ENCODE measurements at regions not wholly inside any gene's neighbourhood (a gene's known extent, or its start where the extent isn't known, plus 50 kb on each side); places are given as distances from the start of the nearest gene placed in this dataset.

- no peak for DNase-seq (ENCODE audit: low read depth in 2 of 2)
Observed at GRCh38 chr3:103614719-103615118, 1179.9 kb downstream of the ZPLD1 start.

GRCh38 chr3:103617961-103618360 is 1183.1 kb downstream of the ZPLD1 start:
- DNase-seq (ENCODE audit: low read depth in 2 of 2) = no peak

GRCh38 chr3:103624271-103624670 is 1189.5 kb downstream of the ZPLD1 start:
- no peak for DNase-seq (ENCODE audit: low read depth in 2 of 2)

- DNase-seq (ENCODE audit: low read depth in 2 of 2) = no peak
Observed at GRCh38 chr3:103629391-103629790, 1194.6 kb downstream of the ZPLD1 start.

GRCh38 chr3:103644450-103644849 is 1209.6 kb downstream of the ZPLD1 start:
- DNase-seq (ENCODE audit: low read depth in 2 of 2) = no peak

GRCh38 chr3:103653996-103654395 is 1219.2 kb downstream of the ZPLD1 start:
- no peak for DNase-seq (ENCODE audit: low read depth in 2 of 2)

- no peak for DNase-seq (ENCODE audit: low read depth in 2 of 2)
Observed at GRCh38 chr3:103657756-103658155, 1222.9 kb downstream of the ZPLD1 start.

GRCh38 chr3:103660810-103661209 is 1226.0 kb downstream of the ZPLD1 start:
- no peak for DNase-seq (ENCODE audit: low read depth in 2 of 2)

GRCh38 chr3:103662591-103662990 is 1227.8 kb downstream of the ZPLD1 start:
- no peak for DNase-seq (ENCODE audit: low read depth in 2 of 2)

- no peak for DNase-seq (ENCODE audit: low read depth in 2 of 2)
Observed at GRCh38 chr3:103672346-103672745, 1237.5 kb downstream of the ZPLD1 start.

- no peak for DNase-seq (ENCODE audit: low read depth in 2 of 2)
Observed at GRCh38 chr3:103684904-103685303, 1250.1 kb downstream of the ZPLD1 start.

GRCh38 chr3:103685939-103686338 is 1251.1 kb downstream of the ZPLD1 start:
- DNase-seq (ENCODE audit: low read depth in 2 of 2) = no peak

GRCh38 chr3:103690536-103690935 is 1255.7 kb downstream of the ZPLD1 start:
- no peak for DNase-seq (ENCODE audit: low read depth in 2 of 2)

GRCh38 chr3:103693831-103694230 is 1259.0 kb downstream of the ZPLD1 start:
- no peak for DNase-seq (ENCODE audit: low read depth in 2 of 2)

GRCh38 chr3:103698646-103699045 is 1263.8 kb downstream of the ZPLD1 start:
- DNase-seq (ENCODE audit: low read depth in 2 of 2) = no peak

GRCh38 chr3:103699228-103699627 is 1264.4 kb downstream of the ZPLD1 start:
- DNase-seq (ENCODE audit: low read depth in 2 of 2) = no peak

- DNase-seq (ENCODE audit: low read depth in 2 of 2) = no peak
Observed at GRCh38 chr3:103705641-103706040, 1270.8 kb downstream of the ZPLD1 start.

- DNase-seq (ENCODE audit: low read depth in 2 of 2) = no peak
Observed at GRCh38 chr3:103706671-103707070, 1271.9 kb downstream of the ZPLD1 start.

- DNase-seq (ENCODE audit: low read depth in 2 of 2) = no peak
Observed at GRCh38 chr3:103711670-103712069, 1276.9 kb downstream of the ZPLD1 start.

- peak; percentile 6 to 8 for DNase-seq (ENCODE audit: low read depth in 2 of 2)
Observed at GRCh38 chr3:103712320-103713008, 1277.6 kb downstream of the ZPLD1 start.

GRCh38 chr3:103729547-103729946 is 1294.7 kb downstream of the ZPLD1 start:
- no peak for DNase-seq (ENCODE audit: low read depth in 2 of 2)

GRCh38 chr3:103730744-103731143 is 1295.9 kb downstream of the ZPLD1 start:
- DNase-seq (ENCODE audit: low read depth in 2 of 2) = no peak

GRCh38 chr3:103752986-103753385 is 1318.2 kb downstream of the ZPLD1 start:
- DNase-seq (ENCODE audit: low read depth in 2 of 2) = no peak

GRCh38 chr3:103767635-103768034 is 1332.8 kb downstream of the ZPLD1 start:
- no peak for DNase-seq (ENCODE audit: low read depth in 2 of 2)
